ENCODE measurements at regions not wholly inside any gene's neighbourhood (a gene's known extent, or its start where the extent isn't known, plus 50 kb on each side); places are given as distances from the start of the nearest gene placed in this dataset.
A peak's percentile ranks its signal among the peaks of the same experiment; 100 is the strongest.

DNA sequence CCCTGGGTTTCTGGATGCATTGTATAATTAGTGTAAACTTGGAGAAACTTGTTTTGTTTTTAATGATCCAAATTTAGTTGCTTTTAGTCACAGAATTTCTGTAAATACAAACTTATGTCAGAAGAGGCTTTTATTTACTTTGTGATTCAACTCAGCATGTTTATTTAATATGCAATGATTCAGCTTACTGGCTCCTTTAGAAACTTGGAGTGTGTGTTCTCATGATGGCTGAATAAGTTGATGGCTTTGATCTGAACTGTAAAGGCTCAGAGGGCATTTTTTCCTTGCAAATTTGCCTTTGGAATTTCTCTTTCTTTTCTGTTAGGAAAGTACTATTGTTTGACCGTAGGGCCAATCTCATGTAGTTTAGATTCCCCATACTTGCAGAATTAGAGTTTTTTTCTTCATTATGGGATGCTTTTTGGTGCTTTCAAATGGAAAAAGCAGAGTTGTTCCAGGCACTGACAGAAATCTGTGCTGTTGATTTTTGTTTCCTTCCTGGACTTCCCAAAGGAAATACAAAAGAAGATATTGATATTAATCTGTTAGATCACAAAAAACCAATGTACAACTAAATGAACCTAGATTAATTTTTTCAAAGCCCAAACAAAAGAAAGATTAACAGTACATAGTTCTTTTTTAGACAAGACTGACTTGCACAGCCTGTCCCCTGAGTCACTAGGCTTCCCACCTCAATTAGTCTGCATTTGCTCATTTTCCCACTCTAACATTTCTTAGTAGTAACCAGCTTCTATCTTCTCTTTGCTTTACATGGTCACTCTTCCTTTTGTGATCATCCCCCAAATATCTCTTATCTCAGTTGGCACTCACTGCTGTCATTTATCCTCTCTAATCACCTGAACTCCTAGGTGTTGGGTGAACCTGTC lies 96.8 kb upstream of the AGR3 start:
- peak overlapping the region; percentile 76 for H3K27ac ChIP-seq (ENCODE audit: low read depth, low read length)
- TF ChIP-seq EZH2 (IDR thresholded peaks at IDR 0.05; ENCODE audit: insufficient read depth, low read length) (no peak), CTCF (IDR thresholded peaks at IDR 0.05; ENCODE audit: insufficient read depth, low read depth, low read length) (no peak)
- H2AFZ ChIP-seq (ENCODE audit: low read depth, low read length) = peak overlapping the region; percentile 33
- H3K36me3 Mint-ChIP-seq (ENCODE audit: low read depth, unreplicated experiment) = no peaks in the 10 kb centered on the region
- H3K79me2 ChIP-seq (ENCODE audit: insufficient read depth, low read length) = no peaks in the 10 kb centered on the region
- H3K36me3 ChIP-seq (ENCODE audit: insufficient read depth, low read length) = no peaks in the 10 kb centered on the region
- H3K27me3 Mint-ChIP-seq (ENCODE audit: low read depth, unreplicated experiment) = no peaks in the 10 kb centered on the region
- peaks cover 11% of the 10 kb centered on the region for H3K4me1 ChIP-seq (ENCODE audit: insufficient read depth, low read length)
- peak overlapping the region; percentile 73 for H3K4me2 ChIP-seq (ENCODE audit: low read length)
- no peak overlapping the region for H3K27ac Mint-ChIP-seq (ENCODE audit: unreplicated experiment)
- H3K27me3 ChIP-seq (ENCODE audit: insufficient read depth, low read length) = no peaks in the 10 kb centered on the region
- FAIRE-seq (peak; percentile 69), DNase-seq (ENCODE audit: low read depth) (peak; percentile 80)
- peaks cover 3% of the 10 kb centered on the region for H3K9me3 Mint-ChIP-seq (ENCODE audit: unreplicated experiment)
- H3K9ac ChIP-seq (ENCODE audit: low read length) = peak overlapping the region; percentile 53
- H3K4me3 Mint-ChIP-seq (ENCODE audit: unreplicated experiment) = no peak overlapping the region
- no peaks in the 10 kb centered on the region for H3K9me3 ChIP-seq (ENCODE audit: insufficient read depth, low read depth, low read length)
- peaks cover 19% of the 10 kb centered on the region for H3K4me1 Mint-ChIP-seq (ENCODE audit: low read depth, unreplicated experiment)
- H4K20me1 ChIP-seq (ENCODE audit: insufficient read depth, low read length) = no peaks in the 10 kb centered on the region
- no peak overlapping the region for H3K4me3 ChIP-seq (ENCODE audit: insufficient read depth, low read depth, low read length)

DNA sequence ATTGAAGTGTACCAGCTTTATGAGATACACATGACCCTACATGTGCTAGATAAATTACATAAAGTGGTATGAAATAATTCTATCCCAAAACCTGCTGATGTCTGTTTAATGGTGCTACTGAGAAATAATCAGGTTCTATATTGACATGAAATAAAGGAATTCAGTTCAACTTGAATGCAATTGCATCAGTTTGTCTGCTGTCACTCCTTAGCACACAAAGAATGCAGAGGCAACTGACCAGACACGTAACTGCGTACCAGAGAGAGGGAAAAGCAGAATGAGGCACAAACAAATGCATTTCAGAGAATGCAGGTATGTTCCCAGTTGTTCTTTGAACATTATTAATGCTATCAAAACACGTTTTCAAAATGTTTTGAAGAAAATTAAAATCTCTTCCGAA lies 98.8 kb upstream of the AGR3 start:
- no peak for FAIRE-seq
- Histone ChIP-seq H4K20me1 (ENCODE audit: insufficient read depth, low read length) (no peaks in the 10 kb centered on the region), H3K27me3 (ENCODE audit: insufficient read depth, low read length) (no peaks in the 10 kb centered on the region), H3K4me3 (ENCODE audit: insufficient read depth, low read depth, low read length) (no peak overlapping the region), H3K79me2 (ENCODE audit: insufficient read depth, low read length) (no peaks in the 10 kb centered on the region), H3K36me3 (ENCODE audit: insufficient read depth, low read length) (no peaks in the 10 kb centered on the region), H3K4me1 (ENCODE audit: insufficient read depth, low read length) (peaks cover 11% of the 10 kb centered on the region), H3K9ac (ENCODE audit: low read length) (no peak overlapping the region), H3K27ac (ENCODE audit: low read depth, low read length) (no peak overlapping the region), H3K4me2 (ENCODE audit: low read length) (no peak overlapping the region), H3K9me3 (ENCODE audit: insufficient read depth, low read depth, low read length) (no peaks in the 10 kb centered on the region), H2AFZ (ENCODE audit: low read depth, low read length) (no peak overlapping the region)
- Mint-ChIP-seq H3K4me1 (ENCODE audit: low read depth, unreplicated experiment) (peaks cover 19% of the 10 kb centered on the region), H3K36me3 (ENCODE audit: low read depth, unreplicated experiment) (no peaks in the 10 kb centered on the region), H3K27me3 (ENCODE audit: low read depth, unreplicated experiment) (no peaks in the 10 kb centered on the region), H3K9me3 (ENCODE audit: unreplicated experiment) (peaks cover 3% of the 10 kb centered on the region), H3K27ac (ENCODE audit: unreplicated experiment) (no peak overlapping the region), H3K4me3 (ENCODE audit: unreplicated experiment) (no peak overlapping the region)
- TF ChIP-seq EZH2 (IDR thresholded peaks at IDR 0.05; ENCODE audit: insufficient read depth, low read length) (no peak), CTCF (IDR thresholded peaks at IDR 0.05; ENCODE audit: insufficient read depth, low read depth, low read length) (no peak)
- DNase-seq (ENCODE audit: low read depth) = no peak
